ENCODE measurements at regions not wholly inside any gene's neighbourhood (a gene's known extent, or its start where the extent isn't known, plus 50 kb on each side); places are given as distances from the start of the nearest gene placed in this dataset.

- 0 out of 2 replicates have a peak, but pooled peaks have one; percentile 36 for TF ChIP-seq ARID2 (CRISPR knock-in tag; IDR thresholded peaks at IDR 0.05; ENCODE audit: borderline replicate concordance)
- TF ChIP-seq MXD4 (CRISPR knock-in tag; IDR thresholded peaks at IDR 0.05) = no peak
- peak; percentile 22; the same call in 1 of the 2 replicates for TF ChIP-seq GABPB1 (CRISPR knock-in tag; IDR thresholded peaks at IDR 0.05)
- TF ChIP-seq, protein P1, sequence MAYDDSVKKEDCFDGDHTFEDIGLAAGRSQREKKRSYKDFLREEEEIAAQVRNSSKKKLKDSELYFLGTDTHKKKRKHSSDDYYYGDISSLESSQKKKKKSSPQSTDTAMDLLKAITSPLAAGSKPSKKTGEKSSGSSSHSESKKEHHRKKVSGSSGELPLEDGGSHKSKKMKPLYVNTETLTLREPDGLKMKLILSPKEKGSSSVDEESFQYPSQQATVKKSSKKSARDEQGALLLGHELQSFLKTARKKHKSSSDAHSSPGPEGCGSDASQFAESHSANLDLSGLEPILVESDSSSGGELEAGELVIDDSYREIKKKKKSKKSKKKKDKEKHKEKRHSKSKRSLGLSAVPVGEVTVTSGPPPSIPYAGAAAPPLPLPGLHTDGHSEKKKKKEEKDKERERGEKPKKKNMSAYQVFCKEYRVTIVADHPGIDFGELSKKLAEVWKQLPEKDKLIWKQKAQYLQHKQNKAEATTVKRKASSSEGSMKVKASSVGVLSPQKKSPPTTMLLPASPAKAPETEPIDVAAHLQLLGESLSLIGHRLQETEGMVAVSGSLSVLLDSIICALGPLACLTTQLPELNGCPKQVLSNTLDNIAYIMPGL (CRISPR knock-in tag; IDR thresholded peaks at IDR 0.05; ENCODE audit: borderline replicate concordance in 1 of 2, low read depth in 1 of 2) = peak; percentile 36 to 58; a peak in 3 of 4 replicates
- TF ChIP-seq ELF1 (CRISPR knock-in tag; IDR thresholded peaks at IDR 0.05) = peak; percentile 13; the same call in 1 of the 2 replicates
- 0 out of 2 replicates have a peak, but pooled peaks have one; percentile 14 for TF ChIP-seq PHF21A (CRISPR knock-in tag; IDR thresholded peaks at IDR 0.05)
- TF ChIP-seq, protein P2, sequence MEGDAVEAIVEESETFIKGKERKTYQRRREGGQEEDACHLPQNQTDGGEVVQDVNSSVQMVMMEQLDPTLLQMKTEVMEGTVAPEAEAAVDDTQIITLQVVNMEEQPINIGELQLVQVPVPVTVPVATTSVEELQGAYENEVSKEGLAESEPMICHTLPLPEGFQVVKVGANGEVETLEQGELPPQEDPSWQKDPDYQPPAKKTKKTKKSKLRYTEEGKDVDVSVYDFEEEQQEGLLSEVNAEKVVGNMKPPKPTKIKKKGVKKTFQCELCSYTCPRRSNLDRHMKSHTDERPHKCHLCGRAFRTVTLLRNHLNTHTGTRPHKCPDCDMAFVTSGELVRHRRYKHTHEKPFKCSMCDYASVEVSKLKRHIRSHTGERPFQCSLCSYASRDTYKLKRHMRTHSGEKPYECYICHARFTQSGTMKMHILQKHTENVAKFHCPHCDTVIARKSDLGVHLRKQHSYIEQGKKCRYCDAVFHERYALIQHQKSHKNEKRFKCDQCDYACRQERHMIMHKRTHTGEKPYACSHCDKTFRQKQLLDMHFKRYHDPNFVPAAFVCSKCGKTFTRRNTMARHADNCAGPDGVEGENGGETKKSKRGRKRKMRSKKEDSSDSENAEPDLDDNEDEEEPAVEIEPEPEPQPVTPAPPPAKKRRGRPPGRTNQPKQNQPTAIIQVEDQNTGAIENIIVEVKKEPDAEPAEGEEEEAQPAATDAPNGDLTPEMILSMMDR (CRISPR knock-in tag; IDR thresholded peaks at IDR 0.05) = peak; percentile 77
- TF ChIP-seq, protein P3, sequence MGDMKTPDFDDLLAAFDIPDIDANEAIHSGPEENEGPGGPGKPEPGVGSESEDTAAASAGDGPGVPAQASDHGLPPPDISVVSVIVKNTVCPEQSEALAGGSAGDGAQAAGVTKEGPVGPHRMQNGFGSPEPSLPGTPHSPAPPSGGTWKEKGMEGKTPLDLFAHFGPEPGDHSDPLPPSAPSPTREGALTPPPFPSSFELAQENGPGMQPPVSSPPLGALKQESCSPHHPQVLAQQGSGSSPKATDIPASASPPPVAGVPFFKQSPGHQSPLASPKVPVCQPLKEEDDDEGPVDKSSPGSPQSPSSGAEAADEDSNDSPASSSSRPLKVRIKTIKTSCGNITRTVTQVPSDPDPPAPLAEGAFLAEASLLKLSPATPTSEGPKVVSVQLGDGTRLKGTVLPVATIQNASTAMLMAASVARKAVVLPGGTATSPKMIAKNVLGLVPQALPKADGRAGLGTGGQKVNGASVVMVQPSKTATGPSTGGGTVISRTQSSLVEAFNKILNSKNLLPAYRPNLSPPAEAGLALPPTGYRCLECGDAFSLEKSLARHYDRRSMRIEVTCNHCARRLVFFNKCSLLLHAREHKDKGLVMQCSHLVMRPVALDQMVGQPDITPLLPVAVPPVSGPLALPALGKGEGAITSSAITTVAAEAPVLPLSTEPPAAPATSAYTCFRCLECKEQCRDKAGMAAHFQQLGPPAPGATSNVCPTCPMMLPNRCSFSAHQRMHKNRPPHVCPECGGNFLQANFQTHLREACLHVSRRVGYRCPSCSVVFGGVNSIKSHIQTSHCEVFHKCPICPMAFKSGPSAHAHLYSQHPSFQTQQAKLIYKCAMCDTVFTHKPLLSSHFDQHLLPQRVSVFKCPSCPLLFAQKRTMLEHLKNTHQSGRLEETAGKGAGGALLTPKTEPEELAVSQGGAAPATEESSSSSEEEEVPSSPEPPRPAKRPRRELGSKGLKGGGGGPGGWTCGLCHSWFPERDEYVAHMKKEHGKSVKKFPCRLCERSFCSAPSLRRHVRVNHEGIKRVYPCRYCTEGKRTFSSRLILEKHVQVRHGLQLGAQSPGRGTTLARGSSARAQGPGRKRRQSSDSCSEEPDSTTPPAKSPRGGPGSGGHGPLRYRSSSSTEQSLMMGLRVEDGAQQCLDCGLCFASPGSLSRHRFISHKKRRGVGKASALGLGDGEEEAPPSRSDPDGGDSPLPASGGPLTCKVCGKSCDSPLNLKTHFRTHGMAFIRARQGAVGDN (CRISPR knock-in tag; IDR thresholded peaks at IDR 0.05) = peak; percentile 27; the same call in 1 of the 2 replicates
- 0 out of 2 replicates have a peak, but pooled peaks have one; percentile 19 for TF ChIP-seq CCDC6 (CRISPR knock-in tag; IDR thresholded peaks at IDR 0.05)
- 0 out of 2 replicates have a peak, but pooled peaks have one; percentile 15 for TF ChIP-seq ZFX (CRISPR knock-in tag; IDR thresholded peaks at IDR 0.05; ENCODE audit: low read depth)
- no peak for TF ChIP-seq ZNF296 (CRISPR knock-in tag; conservative IDR thresholded peaks at IDR 0.05)
- TF ChIP-seq NFKBIZ (CRISPR knock-in tag; IDR thresholded peaks at IDR 0.05) = no peak
- peak; percentile 29; the same call in 1 of the 2 replicates for TF ChIP-seq ELF3 (CRISPR knock-in tag; IDR thresholded peaks at IDR 0.05)
- peak overlapping the region; percentile 98 for H3K4me2 ChIP-seq (ENCODE audit: low read depth, low read length)
- peak overlapping the region; percentile 94 for H2AFZ ChIP-seq (ENCODE audit: low read length)
- H3K36me3 ChIP-seq (replicated peaks in 1 of 2; ENCODE audit: control insufficient read depth in 1 of 2, insufficient read depth in 2 of 2, low read length in 2 of 2) = no peaks in the 10 kb centered on the region
- H3K4me3 ChIP-seq (replicated peaks in 1 of 3; ENCODE audit: insufficient read depth in 1 of 3, low read depth in 2 of 3, low read length in 3 of 3) = peak overlapping the region; percentile 45 to 66 (median 50)
- ChIA-PET CTCF (ENCODE audit: low intra/inter-chr PET ratio, low total read pairs) (interaction anchor here (1.2 to 2.3 kb wide), 4 partner anchors 28 to 77 kb away, joined by 3 to 20 read pairs (median 4); no protein-coding TSS in a partner anchor), POLR2A (no interaction called here)
- H3K27me3 ChIP-seq (ENCODE audit: control insufficient read depth in 1 of 2, insufficient read depth in 2 of 2, low read length in 2 of 2) = peaks cover 0 to 12% of the 10 kb centered on the region in 2 experiments; a peak in 1 of 5 replicates
- H3K9ac ChIP-seq (ENCODE audit: insufficient read depth, low read depth, low read length) = peak overlapping the region; percentile 31; the same call in 1 of the 2 replicates
- DNase-seq (ENCODE audit: low spot score) (peak; percentile 40), FAIRE-seq (peak; percentile 50), ATAC-seq (peak; percentile 98)
- intact Hi-C loops (cut with micrococcal nuclease; ENCODE audit: unreplicated experiment) (loop anchor here (2.0 kb wide), 1 partner anchor 70 kb away; no protein-coding TSS in a partner anchor), in situ Hi-C loops (cut with HindIII; ENCODE audit: extremely low pct_ligation_motif_present, low pct_unique_long_range_greater_than_20kb) (no loop called here)
- H3K4me1 ChIP-seq (ENCODE audit: insufficient read depth, low read length) = peaks cover 8% of the 10 kb centered on the region
- WGBS (ENCODE audit: low lambda C conversion rate) = 0% methylated on average over 9 of the region's 26 CpGs
- no peak overlapping the region for H3K27ac ChIP-seq (ENCODE audit: extremely low read length, insufficient read depth, low read length)
- H3K79me2 ChIP-seq (ENCODE audit: insufficient read depth, low read length) = no peaks in the 10 kb centered on the region
- BruUV-seq (replicated peaks) = no TSS peak
- no peaks in the 10 kb centered on the region for H3K9me3 ChIP-seq (ENCODE audit: low read length)
- H4K20me1 ChIP-seq (ENCODE audit: insufficient read depth, low read length) = no peaks in the 10 kb centered on the region
Observed at GRCh38 chr14:106802413-106803364, 1276.3 kb downstream of the TMEM121 start.

All from HepG2 (cell line).